IMR-90 (cell line): ENCODE measurements at regions not wholly inside any gene's neighbourhood (a gene's known extent, or its start where the extent isn't known, plus 50 kb on each side); places are given as distances from the start of the nearest gene placed in this dataset.

Experiments
- ATAC-seq: fragments of 200-7000 bp; cut with Tn5 transposase; 2 replicates; pipeline ENCODE4 v1.9.1; 2020; ENCODE audit warnings: low read depth, mild to moderate bottlenecking, moderate library complexity
- BruUV-seq: library from RNA; stranded (reverse); fragments of 400-500 nt; replicated peaks from 2 replicates; lab custom pipeline; 2021; lab: Mats Ljungman, UMichigan
- CTCF ChIA-PET: fragments of 300-600 bp; formaldehyde crosslinking; extraction: SDS; loops from one replicate; lab custom pipeline; 2021; ENCODE audit warnings: antibody characterized with exemption; lab: Yijun Ruan, JAX
- POLR2A ChIA-PET: fragments of 300-600 bp; sonication (Branson Sonifier 250); formaldehyde crosslinking; loops from one replicate; lab custom pipeline; 2022; ENCODE audit warnings: antibody characterized with exemption; ENCODE audit not compliant: unreplicated experiment; lab: Charles Lee
- DNase-seq: peaks from one replicate; pipeline ENCODE4 v3.0.0; 2013
- H2AFZ ChIP-seq: replicated peaks from 2 replicates; pipeline ENCODE3; 2013; ENCODE audit warnings: low read length, mild to moderate bottlenecking; ENCODE audit not compliant: poor library complexity
- H2AK5ac ChIP-seq: 2 replicates; pipeline ENCODE4 v1.6.1; 2013; ENCODE audit warnings: low read depth, low read length, inconsistent platforms
- H2AK9ac ChIP-seq: replicated peaks from 2 replicates; pipeline ENCODE3; 2013; ENCODE audit warnings: mild to moderate bottlenecking, low read depth, low read length, moderate library complexity; ENCODE audit not compliant: poor library complexity
- H2BK120ac ChIP-seq: 2 replicates; pipeline ENCODE4 v1.6.1; 2013; ENCODE audit warnings: low read depth, low read length, inconsistent platforms
- H2BK15ac ChIP-seq: 3 replicates; pipeline ENCODE4 v1.6.1; 2013; ENCODE audit warnings: low read depth, low read length, inconsistent platforms
- H2BK20ac ChIP-seq: 2 replicates; pipeline ENCODE4 v1.6.1; 2013; ENCODE audit warnings: low read depth, mild to moderate bottlenecking, inconsistent platforms, low read length, moderate library complexity
- H2BK5ac ChIP-seq: 2 replicates; pipeline ENCODE4 v1.6.1; 2013; ENCODE audit warnings: mild to moderate bottlenecking, low read depth, low read length, inconsistent platforms; ENCODE audit not compliant: poor library complexity, severe bottlenecking
- H3K14ac ChIP-seq: replicated peaks from 2 replicates; pipeline ENCODE4 v1.6.1; 2013; ENCODE audit warnings: low read depth, low read length, inconsistent platforms
- H3K18ac ChIP-seq: 2 replicates; pipeline ENCODE4 v1.6.1; 2013; ENCODE audit warnings: low read depth, low read length, control low read depth
- H3K23ac ChIP-seq: 2 replicates; pipeline ENCODE4 v1.6.1; 2013; ENCODE audit warnings: low read depth, low read length, inconsistent platforms
- H3K27ac ChIP-seq: 2 replicates; pipeline ENCODE4 v1.5.1; 2013; ENCODE audit warnings: mild to moderate bottlenecking, control low read depth, low read length; ENCODE audit not compliant: insufficient read depth
- H3K27me3 ChIP-seq: 2 replicates; pipeline ENCODE4 v1.6.1; 2013; ENCODE audit warnings: low read length; ENCODE audit not compliant: control insufficient read depth, insufficient read depth
- H3K36me3 ChIP-seq: 2 replicates; pipeline ENCODE4 v1.6.1; 2013; ENCODE audit warnings: low read length, mixed read lengths; ENCODE audit not compliant: control insufficient read depth, insufficient read depth
- H3K4ac ChIP-seq: 2 replicates; pipeline ENCODE4 v1.6.1; 2013; ENCODE audit warnings: low read depth, low read length, inconsistent platforms
- H3K4me1 ChIP-seq: 2 replicates; pipeline ENCODE4 v1.6.1; 2013; ENCODE audit warnings: low read length, mixed read lengths; ENCODE audit not compliant: control insufficient read depth, insufficient read depth
- H3K4me2 ChIP-seq: 2 replicates; pipeline ENCODE4 v1.6.1; 2013; ENCODE audit warnings: low read depth, mild to moderate bottlenecking, control low read depth, low read length, moderate library complexity
- H3K4me3 ChIP-seq: 2 replicates; pipeline ENCODE4 v1.5.1; 2013; ENCODE audit warnings: low read depth, mild to moderate bottlenecking, control low read depth, low read length, moderate library complexity; ENCODE audit not compliant: insufficient read depth
- H3K56ac ChIP-seq: 2 replicates; pipeline ENCODE4 v1.6.1; 2013; ENCODE audit warnings: low read length, inconsistent platforms; ENCODE audit not compliant: insufficient read depth; ENCODE audit errors: extremely low read depth
- H3K79me1 ChIP-seq, 2 experiments: 2 replicates each; pipeline ENCODE4 v1.6.1; 2013; ENCODE audit warnings: low read length in 2 of 2, inconsistent platforms in 1 of 2, low read depth in 1 of 2
- H3K9ac ChIP-seq: 2 replicates; pipeline ENCODE4 v1.6.1; 2013; ENCODE audit warnings: low read depth, low read length, control low read depth
- H3K9me1 ChIP-seq: 2 replicates; pipeline ENCODE4 v1.6.1; 2013; ENCODE audit warnings: low read length, inconsistent platforms; ENCODE audit not compliant: insufficient read depth
- H3K9me3 ChIP-seq: 2 replicates; pipeline ENCODE4 v1.6.1; 2013; ENCODE audit warnings: low read length; ENCODE audit not compliant: control insufficient read depth, insufficient read depth
- H4K20me1 ChIP-seq: 2 replicates; pipeline ENCODE4 v1.6.1; 2013; ENCODE audit warnings: low read length, inconsistent platforms; ENCODE audit not compliant: insufficient read depth
- H4K5ac ChIP-seq: 2 replicates; pipeline ENCODE4 v1.6.1; 2013; ENCODE audit warnings: mild to moderate bottlenecking, low read depth, low read length, control low read depth
- H4K8ac ChIP-seq, 2 experiments: 2 replicates each; pipeline ENCODE4 v1.6.1; 2013; ENCODE audit warnings: low read depth in 2 of 2, low read length in 2 of 2, control low read depth in 1 of 2, inconsistent platforms in 1 of 2
- H4K91ac ChIP-seq: 2 replicates; pipeline ENCODE4 v1.6.1; 2013; ENCODE audit warnings: low read depth, low read length, inconsistent platforms; ENCODE audit not compliant: insufficient read depth
- CEBPB ChIP-seq: IDR thresholded peaks from 2 replicates; pipeline ENCODE4 v1.6.1; 2012; ENCODE audit warnings: low read depth, low read length, improper control_type of control experiment
- WGBS, 2 experiments: methylation state at CpG; one replicate each; pipeline versions ENCODE4 v1.1.5 to v1.1.7; 2013; ENCODE audit warnings: missing lambda C conversion rate in 2 of 2; ENCODE audit not compliant: insufficient read length in 1 of 2; ENCODE audit errors: extremely low coverage in 2 of 2; 5-methylcytosine and 5-hydroxymethylcytosine counted together
- dilution Hi-C: fragments of 300-500 bp; cut with HindIII; formaldehyde crosslinking; loops from one replicate; pipeline ENCODE4 v1.14.3; 2018; ENCODE audit warnings: low sequenced_read_pairs; ENCODE audit not compliant: unreplicated experiment
- in situ Hi-C: fragments of 300-500 bp; cut with MboI; formaldehyde crosslinking; loops from 3 replicates; pipeline ENCODE4 v1.14.3; 2019; ENCODE audit warnings: low sequenced_read_pairs, inconsistent platforms, mixed read lengths
- intact Hi-C: fragments of 100-400 bp; cut with micrococcal nuclease; formaldehyde crosslinking; loops from 2 replicates; pipeline ENCODE4 v1.10.0; 2022
- TF ChIP-seq, protein P1 (sequence below): fragments of 150-350 bp; IDR thresholded peaks from 2 replicates; pipeline ENCODE4 v1.6.1; 2016; ENCODE audit warnings: low read depth, mild to moderate bottlenecking, low read length, moderate library complexity, borderline replicate concordance

DNA sequence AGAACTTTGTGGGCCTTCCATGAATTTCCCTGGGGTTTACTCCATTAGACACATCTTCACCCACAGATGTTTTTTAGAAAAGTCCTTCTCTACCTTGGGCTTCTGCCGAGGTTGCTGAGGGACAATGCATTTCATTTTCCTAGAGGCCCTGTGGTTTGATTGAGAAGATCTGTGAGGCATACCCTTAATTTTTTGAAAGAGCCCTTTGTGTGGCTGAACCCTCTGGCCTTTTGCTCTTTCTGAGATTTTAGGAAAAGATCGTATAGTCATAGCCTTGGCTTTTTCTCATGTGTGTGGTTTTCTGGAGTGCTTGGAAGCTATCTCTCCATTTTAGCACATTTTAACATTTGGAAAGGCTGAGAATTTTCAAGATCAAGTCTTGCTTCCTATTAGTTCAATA lies 119.8 kb upstream of the LYZL1 start:
- no peak overlapping the region for H3K18ac ChIP-seq
- H2BK5ac ChIP-seq: no peak overlapping the region
- dilution Hi-C loops: no loop called here
- H3K36me3 ChIP-seq: no peaks in the 10 kb centered on the region
- no peak overlapping the region for H2AK5ac ChIP-seq
- no peak overlapping the region for H2BK20ac ChIP-seq
- H3K56ac ChIP-seq: no peak overlapping the region
- no peak for ATAC-seq
- no peaks in the 10 kb centered on the region; the same call in none of the 2 replicates for H3K27me3 ChIP-seq
- H2AFZ ChIP-seq: no peak overlapping the region
- H3K27ac ChIP-seq: no peak overlapping the region
- no peak overlapping the region for H3K4ac ChIP-seq
- no peak overlapping the region for H3K23ac ChIP-seq
- no peaks in the 10 kb centered on the region for H3K4me1 ChIP-seq
- DNase-seq: no peak
- ChIA-PET CTCF (no interaction called here), POLR2A (no interaction called here)
- no peak overlapping the region for H2BK15ac ChIP-seq
- TF ChIP-seq CEBPB: no peak
- TF ChIP-seq, protein P1, sequence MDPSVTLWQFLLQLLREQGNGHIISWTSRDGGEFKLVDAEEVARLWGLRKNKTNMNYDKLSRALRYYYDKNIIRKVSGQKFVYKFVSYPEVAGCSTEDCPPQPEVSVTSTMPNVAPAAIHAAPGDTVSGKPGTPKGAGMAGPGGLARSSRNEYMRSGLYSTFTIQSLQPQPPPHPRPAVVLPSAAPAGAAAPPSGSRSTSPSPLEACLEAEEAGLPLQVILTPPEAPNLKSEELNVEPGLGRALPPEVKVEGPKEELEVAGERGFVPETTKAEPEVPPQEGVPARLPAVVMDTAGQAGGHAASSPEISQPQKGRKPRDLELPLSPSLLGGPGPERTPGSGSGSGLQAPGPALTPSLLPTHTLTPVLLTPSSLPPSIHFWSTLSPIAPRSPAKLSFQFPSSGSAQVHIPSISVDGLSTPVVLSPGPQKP: no peak
- no peak overlapping the region for H3K9ac ChIP-seq
- no peak overlapping the region for H4K5ac ChIP-seq
- H3K14ac ChIP-seq: no peak overlapping the region
- no peaks in the 10 kb centered on the region for H3K79me1 ChIP-seq
- no peak overlapping the region for H4K8ac ChIP-seq
- H4K20me1 ChIP-seq: no peaks in the 10 kb centered on the region
- H4K91ac ChIP-seq: no peak overlapping the region
- BruUV-seq: no TSS peak
- no peak overlapping the region for H2AK9ac ChIP-seq
- H3K9me1 ChIP-seq: no peaks in the 10 kb centered on the region
- no peak overlapping the region for H3K4me2 ChIP-seq
- H2BK120ac ChIP-seq: no peak overlapping the region
- H3K4me3 ChIP-seq: no peak overlapping the region
- intact Hi-C loops: no loop called here
- no CpG with 5 or more reads among the region's 2 CpGs for WGBS, 2 experiments
- H3K9me3 ChIP-seq: peaks cover 5% of the 10 kb centered on the region
- in situ Hi-C loops: no loop called here
